CD4-positive, alpha-beta T cell treated with Interferon alpha-2 for 1 hour (primary cell): ENCODE measurements at regions not wholly inside any gene's neighbourhood (a gene's known extent, or its start where the extent isn't known, plus 50 kb on each side); places are given as distances from the start of the nearest gene placed in this dataset.
"Not testable (repeated sequence)": the region's sequence is repeated elsewhere in the genome, so short reads cannot be mapped to it uniquely, and the experiment has no call there.

Source experiments
- DNase-seq, 2 donors: peaks; one replicate each; pipeline ENCODE4 v3.0.0-alpha.2; 2020 to 2022

DNA sequence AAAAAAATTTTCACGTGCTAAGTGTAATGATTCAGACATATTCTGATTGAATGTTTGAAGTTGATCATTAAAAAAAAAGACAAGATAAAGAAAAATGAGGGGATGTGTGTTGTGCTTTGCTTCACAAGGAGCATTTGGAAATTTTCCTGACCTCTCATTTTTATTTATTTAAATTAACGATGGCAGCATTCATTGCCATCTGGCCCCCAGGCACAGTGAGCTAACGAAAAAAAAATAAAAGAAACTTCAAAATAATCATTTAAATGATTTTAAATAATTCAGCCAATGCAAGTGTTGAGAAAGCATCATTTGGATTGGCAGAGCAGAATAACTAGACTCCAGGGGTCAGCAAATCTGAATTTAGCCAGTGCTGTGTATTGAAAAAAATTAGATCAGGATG lies 1037.2 kb downstream of the CDH11 start:
- no peak for DNase-seq

- no peak for DNase-seq
Measured at GRCh38 chr16:64083428-64084129, 1038.3 kb downstream of the CDH11 start.

GRCh38 chr16:64077242-64077641 lies 1044.6 kb downstream of the CDH11 start:
- no peak for DNase-seq

DNA sequence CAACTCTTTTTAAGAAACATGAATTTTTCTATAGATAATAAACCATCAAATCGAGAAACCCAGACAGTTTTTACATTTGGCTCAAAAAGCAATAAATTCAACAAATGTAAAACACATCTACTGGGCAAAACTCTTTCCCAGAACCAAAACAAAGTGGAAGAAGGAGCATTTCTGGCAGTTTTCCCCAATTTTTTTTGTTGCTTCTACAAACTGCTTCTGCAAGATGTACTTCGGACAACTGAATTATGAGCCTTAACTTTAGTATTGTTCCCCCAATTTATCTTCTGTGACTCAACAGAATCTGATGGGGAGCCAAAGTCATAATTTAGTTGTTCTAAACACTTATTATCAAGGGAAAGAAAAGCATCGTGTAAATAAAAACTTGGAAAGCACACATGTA lies 1047.2 kb downstream of the CDH11 start:
- no peak for DNase-seq

GRCh38 chr16:64072131-64072730 lies 1049.6 kb downstream of the CDH11 start:
- not testable (repeated sequence) for DNase-seq

DNA sequence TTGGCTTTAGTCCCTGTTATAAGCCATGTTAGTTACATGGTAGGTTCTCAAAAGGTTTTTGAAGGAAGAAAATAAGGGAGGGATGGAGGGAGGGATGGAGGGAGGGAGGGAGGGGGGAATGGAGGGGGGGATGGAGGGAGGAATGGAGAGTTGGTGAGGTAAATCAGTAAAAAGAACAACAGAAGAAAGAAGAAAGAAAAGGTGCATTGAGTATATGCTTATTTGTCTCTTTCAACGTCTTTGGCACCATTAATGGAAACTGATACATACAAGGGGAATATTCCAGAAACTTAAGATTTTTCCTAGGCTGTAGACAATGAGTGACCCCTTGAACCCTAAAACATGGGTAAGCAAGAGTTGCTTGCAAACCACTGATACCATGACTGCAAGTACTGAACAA lies 1056.3 kb downstream of the CDH11 start:
- no peak for DNase-seq

DNA sequence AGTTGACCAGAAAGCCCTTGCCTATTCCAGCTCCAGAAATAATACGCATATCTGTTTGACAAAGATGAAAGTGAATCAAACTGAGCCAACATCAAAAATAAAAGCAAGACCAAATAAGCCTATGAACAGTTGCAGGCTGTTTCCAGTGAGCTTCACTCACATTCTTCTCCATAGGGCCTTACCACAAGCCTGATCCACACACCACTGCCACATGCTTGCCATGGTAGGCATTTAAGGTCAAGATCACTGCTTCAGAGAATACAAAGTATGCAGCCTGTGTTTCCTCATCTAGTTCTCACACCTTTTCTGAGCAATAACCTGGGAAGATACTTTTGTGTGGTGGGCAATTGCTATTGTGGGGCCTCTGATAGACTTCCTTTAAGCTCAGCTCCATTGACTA lies 1060.2 kb downstream of the CDH11 start:
- DNase-seq, result no peak

- no peak for DNase-seq
Measured at GRCh38 chr16:64060631-64061030, 1061.2 kb downstream of the CDH11 start.

DNA sequence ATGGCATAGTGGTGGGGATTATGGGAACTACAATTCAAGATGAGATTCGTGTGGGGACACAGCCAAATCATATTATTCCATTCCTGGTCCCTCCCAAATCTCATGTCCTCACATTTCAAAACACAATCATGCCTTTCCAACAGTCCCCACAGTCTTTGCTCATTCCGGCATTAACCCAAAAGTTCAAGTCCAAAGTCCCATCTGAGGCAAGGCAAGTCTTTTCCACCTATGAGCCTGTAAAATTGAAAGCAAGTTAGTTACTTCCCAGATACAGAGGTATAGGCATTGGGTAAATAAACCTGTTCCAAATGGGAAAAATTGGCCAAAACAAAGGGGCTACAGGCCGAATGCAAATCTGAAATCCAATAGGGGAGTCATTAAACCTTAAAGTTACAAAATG lies 1063.2 kb downstream of the CDH11 start:
- no peak for DNase-seq

DNA sequence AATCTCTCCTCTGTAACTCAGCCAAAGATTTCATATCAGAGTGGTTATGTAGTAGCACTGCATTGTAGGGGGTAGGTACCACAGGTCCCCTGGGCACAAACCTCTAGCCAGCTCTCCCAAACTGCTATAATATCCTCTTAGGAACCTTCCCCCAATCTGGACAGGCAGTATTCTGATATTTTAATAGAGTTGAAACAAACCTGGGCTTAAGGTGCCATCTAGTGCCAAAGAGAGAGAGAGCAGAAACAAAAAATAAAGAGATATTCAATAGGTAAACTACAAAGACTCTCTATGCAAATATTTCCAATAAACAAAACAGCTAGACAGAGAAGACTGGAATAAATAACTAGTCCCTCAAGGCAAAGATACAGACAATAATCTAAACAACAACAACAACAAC lies 1070.0 kb downstream of the CDH11 start:
- no peak for DNase-seq

GRCh38 chr16:64047878-64048277 lies 1074.0 kb downstream of the CDH11 start:
- no peak for DNase-seq

DNA sequence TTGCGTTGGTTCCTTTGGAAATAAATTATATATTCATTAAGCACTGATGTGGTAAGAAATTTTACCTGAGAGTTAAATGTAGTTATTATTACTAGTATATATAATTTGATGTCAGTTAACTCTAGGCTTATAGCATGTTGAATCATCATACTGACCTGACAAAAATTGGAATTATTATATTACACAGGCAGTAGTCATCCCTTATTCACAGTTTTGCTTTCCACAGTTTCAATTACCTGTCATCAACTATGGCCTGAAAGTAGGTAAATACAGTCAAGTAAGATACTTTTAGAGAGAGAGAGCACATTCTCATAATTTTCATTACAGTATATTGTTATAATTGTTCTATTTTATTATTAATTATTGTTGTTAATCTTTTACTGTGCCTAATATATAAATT lies 1074.7 kb downstream of the CDH11 start:
- DNase-seq, result no peak

DNA sequence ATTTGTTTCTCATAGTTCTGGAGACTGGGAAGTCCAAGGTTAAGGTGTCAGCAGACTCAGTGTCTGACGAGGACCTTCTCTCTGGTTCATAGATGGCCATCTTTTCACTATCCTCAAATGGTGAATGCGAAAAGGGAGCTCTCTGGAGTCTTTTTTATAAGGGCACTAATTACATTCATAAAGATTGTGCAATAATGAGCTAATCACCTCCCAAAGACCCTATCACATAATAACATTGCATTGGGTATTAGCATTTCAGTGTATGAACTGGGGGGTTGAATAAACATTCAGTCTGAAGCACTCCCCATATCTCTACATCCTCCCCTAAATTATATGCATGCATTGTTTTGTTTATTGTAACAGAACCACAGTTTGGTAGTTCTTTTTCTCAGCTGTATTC lies 1086.5 kb downstream of the CDH11 start:
- DNase-seq, result no peak

DNA sequence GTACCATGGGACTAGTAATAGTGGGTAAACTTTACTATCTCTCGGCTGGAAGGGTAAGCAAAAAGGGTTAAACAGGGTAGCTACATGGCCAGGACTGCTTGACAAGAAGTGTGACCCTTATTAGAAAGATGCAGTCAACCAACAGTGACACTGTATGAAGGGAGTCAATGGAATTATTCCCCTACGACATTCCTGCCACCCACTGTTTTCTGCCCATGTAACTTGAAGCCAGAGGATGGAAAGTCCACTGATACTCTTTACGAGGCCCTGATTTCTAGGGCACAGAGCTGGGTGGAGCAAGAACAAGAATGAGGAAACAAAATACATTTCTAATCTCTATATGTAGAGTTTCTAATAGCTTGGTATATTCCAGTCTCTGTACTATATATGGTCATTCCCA lies 1102.5 kb downstream of the CDH11 start:
- DNase-seq, result no peak

- no peak for DNase-seq
Measured at GRCh38 chr16:64017796-64018195, 1104.1 kb downstream of the CDH11 start.

GRCh38 chr16:64013856-64014255 lies 1108.0 kb downstream of the CDH11 start:
- no peak for DNase-seq

- DNase-seq, result no peak
Measured at GRCh38 chr16:64012166-64012565, 1109.7 kb downstream of the CDH11 start.

GRCh38 chr16:64011650-64012049 lies 1110.2 kb downstream of the CDH11 start:
- no peak for DNase-seq

DNA sequence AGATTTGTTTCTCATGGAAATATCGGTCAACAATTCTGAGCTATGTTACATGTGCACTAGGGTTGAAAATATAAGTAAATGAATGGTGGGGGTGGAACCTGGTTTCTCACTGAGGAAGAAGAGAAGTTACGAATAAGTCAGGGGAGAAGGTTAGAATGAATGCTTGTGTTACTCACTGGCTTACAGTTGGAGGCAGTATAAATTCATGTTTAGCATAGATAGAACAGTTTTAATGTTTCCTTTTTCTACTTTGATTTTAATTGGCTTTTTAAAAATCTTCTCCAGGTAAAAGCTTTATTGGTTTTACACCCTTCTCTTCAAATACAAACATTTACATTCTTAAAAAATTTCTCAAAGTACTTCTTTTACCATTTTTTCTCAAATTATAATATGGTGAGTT lies 1113.7 kb downstream of the CDH11 start:
- DNase-seq, result no peak

DNA sequence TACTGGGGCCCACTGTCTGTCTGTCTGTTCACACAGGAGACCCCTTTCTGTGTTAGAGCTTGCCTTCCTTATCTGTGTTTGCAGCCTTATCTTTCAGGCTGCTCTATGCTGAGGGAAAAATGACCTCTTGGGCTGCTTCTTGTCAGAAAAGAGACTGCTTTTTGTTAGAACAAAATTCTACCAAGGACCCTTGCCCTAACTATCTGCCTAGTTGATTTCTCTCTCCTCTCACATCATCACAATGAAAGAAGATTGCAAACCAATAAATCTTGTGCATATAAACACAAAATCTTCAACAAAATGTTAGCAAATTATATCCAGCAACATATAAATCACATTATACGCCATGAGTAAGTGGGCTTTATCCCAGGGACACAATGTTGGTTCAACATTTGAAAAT lies 1117.7 kb downstream of the CDH11 start:
- no peak for DNase-seq

GRCh38 chr16:63995025-63995424 lies 1126.8 kb downstream of the CDH11 start:
- DNase-seq, result no peak

DNA sequence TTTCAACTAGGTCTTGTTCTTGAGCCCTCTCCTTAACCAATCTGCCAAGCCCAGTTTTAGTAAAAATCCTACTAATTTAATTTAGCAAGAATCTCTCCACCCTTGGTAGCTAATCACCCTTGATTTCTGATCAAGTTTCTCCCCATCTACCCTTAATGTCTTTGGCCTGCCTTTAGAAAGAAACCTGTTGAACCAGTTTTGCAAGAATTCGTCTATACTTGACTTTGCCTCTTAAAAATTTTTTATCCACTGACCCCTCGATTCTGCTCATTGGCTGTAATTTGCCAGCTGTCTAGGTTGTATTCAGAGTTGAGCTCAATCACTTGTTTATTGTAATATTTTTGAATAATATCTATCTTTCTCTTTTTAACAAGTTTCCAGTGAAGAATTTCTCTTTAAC lies 1138.5 kb downstream of the CDH11 start:
- no peak for DNase-seq

DNA sequence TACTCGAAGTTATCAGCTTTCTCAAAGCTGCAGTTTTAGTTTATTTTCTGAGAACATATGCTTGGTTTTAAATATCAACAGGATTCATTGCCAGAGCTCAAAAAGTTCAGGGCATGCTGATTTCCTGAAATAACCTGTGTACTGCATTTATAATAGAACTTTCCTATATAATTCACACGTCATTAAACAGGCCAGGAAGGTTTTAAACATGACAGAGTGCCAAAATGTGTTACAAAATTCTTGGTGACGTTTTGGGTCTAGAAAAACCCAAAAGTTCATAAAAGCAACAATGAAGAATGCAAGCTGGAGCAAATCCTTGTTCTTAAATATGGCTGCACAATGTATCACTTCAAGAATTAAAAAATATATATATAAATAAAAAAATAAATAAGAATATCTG lies 1139.1 kb downstream of the CDH11 start:
- no peak for DNase-seq

DNA sequence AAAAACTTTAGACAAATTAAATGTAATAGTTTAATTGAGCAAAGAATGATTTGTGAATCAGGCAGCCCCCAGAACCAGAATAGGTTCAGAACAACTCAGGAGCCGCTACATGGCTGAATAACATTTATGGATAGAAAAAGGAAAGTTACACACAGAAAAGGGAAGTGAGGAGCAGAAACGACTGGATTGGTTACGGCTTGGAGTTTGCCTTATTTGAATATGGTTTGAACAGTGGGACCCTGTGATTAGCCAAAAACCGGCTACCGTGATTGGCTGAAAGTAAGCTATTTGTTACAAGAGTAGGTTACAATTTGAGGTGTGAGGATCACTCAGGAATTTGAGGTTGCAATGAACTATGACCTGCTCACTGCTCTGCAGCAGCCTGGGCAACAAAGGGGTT lies 1139.8 kb downstream of the CDH11 start:
- DNase-seq, result no peak

DNA sequence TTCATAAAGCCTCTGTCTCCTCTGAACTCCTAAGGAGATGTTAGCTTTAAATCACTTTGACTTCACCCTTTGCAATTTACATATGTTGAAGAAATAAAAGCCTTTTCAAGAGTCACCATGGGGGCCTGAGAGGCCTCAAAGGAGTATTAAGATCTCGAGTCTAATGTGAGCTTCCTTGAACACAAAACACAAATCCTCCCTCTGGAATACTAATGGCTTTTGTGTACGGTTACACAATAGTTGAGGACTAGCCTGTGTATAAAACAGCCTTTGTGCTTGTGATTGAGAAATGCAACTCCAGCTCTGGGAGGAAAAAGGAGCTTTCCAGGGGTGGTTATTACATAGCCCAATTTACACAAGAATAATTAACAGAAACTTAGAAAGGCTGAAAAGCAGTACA lies 1140.2 kb downstream of the CDH11 start:
- DNase-seq, result no peak
